HCT116 (cell line): ENCODE measurements at regions not wholly inside any gene's neighbourhood (a gene's known extent, or its start where the extent isn't known, plus 50 kb on each side); places are given as distances from the start of the nearest gene placed in this dataset.

ENCODE experiments used
- ATAC-seq: fragments of 200-7000 bp; cut with Tn5 transposase; 2 replicates; pipeline ENCODE4 v1.9.1; 2020; ENCODE audit warnings: mild to moderate bottlenecking, moderate library complexity
- BruUV-seq: library from RNA; stranded (reverse); fragments of 400-500 nt; replicated peaks from 2 replicates; lab custom pipeline; 2021; lab: Mats Ljungman, UMichigan
- CTCF ChIA-PET: fragments of 300-600 bp; sonication (Branson Sonifier 250); formaldehyde crosslinking; loops from one replicate; lab custom pipeline; 2021; ENCODE audit warnings: antibody characterized with exemption; lab: Charles Lee
- POLR2A ChIA-PET: fragments of 300-600, 350-600 bp; sonication (Branson Sonifier 250); formaldehyde crosslinking; loops from one replicate; lab custom pipeline; 2021; ENCODE audit warnings: antibody characterized with exemption; lab: Charles Lee
- RAD21 ChIA-PET, 2 experiments: fragments of 300-600 bp; sonication (Branson Sonifier 250); formaldehyde crosslinking; loops; one replicate each; lab custom pipeline; 2023; ENCODE audit warnings: low total read pairs in 2 of 2; ENCODE audit not compliant: uncharacterized antibody in 2 of 2, unreplicated experiment in 2 of 2, low non-redundant PET in 1 of 2; lab: Charles Lee
- DNase-seq: peaks from one replicate; pipeline ENCODE4 v3.0.0-alpha.2; 2010; ENCODE audit warnings: low read depth, low spot score
- H2AFZ ChIP-seq: fragments of 200-600 bp; shearing (Covaris generic), sonication (generic); 2 replicates; pipeline ENCODE4 v1.6.1; 2017; ENCODE audit warnings: low read depth, mixed run types, mixed read lengths, antibody characterized with exemption, low read length; ENCODE audit not compliant: poor library complexity, severe bottlenecking
- H3K27ac ChIP-seq: 2 replicates; pipeline ENCODE4 v1.5.1; 2012; ENCODE audit warnings: low read depth, low read length
- H3K27me3 ChIP-seq: fragments of 200-600 bp; sonication (generic); 2 replicates; pipeline ENCODE4 v1.6.1; 2016; ENCODE audit warnings: mixed run types, low read length, mixed read lengths; ENCODE audit not compliant: insufficient read depth
- H3K36me3 ChIP-seq, 2 experiments: fragments of 200-500 bp in 1 of 2; fragments of 200-600 bp in 1 of 2; sonication (Bioruptor generic) in 1 of 2; sonication (generic) in 1 of 2; 2 replicates each; pipeline versions ENCODE4 v1.5.1 to v1.6.1; 2014 to 2016; ENCODE audit warnings: low read length in 2 of 2, inconsistent platforms in 1 of 2, mixed read lengths in 1 of 2, mixed run types in 1 of 2; ENCODE audit not compliant: insufficient read depth in 2 of 2, control insufficient read depth in 1 of 2
- H3K4me1 ChIP-seq, 2 experiments: fragments of 200-600 bp in 1 of 2; sonication (generic) in 1 of 2; 2 replicates each; pipeline versions ENCODE4 v1.5.1 to v1.6.1; 2012 to 2017; ENCODE audit warnings: low read length in 2 of 2, inconsistent platforms in 1 of 2, mild to moderate bottlenecking in 1 of 2, mixed read lengths in 1 of 2, mixed run types in 1 of 2, moderate library complexity in 1 of 2; ENCODE audit not compliant: insufficient read depth in 2 of 2, control insufficient read depth in 1 of 2
- H3K4me2 ChIP-seq: fragments of 200-600 bp; sonication (generic); 2 replicates; pipeline ENCODE4 v1.6.1; 2017; ENCODE audit warnings: mixed run types, low read length, mixed read lengths
- H3K4me3 ChIP-seq, 2 experiments: fragments of 200-600 bp in 1 of 2; sonication (generic) in 1 of 2; replicated peaks in 1 of 2; 2 replicates each; pipeline ENCODE4 v1.5.1; 2011 to 2016; ENCODE audit warnings: low read length in 2 of 2, control low read depth in 1 of 2, low read depth in 1 of 2, mild to moderate bottlenecking in 1 of 2, mixed read lengths in 1 of 2, mixed run types in 1 of 2
- H3K79me2 ChIP-seq: fragments of 200-600 bp; sonication (generic); 2 replicates; pipeline ENCODE4 v1.6.1; 2017; ENCODE audit warnings: mild to moderate bottlenecking, mixed run types, low read length, moderate library complexity, mixed read lengths; ENCODE audit not compliant: insufficient read depth
- H3K9ac ChIP-seq: fragments of 200-600 bp; sonication (generic); 2 replicates; pipeline ENCODE4 v1.6.1; 2016; ENCODE audit warnings: low read length, mixed read lengths
- H3K9me2 ChIP-seq: fragments of 200-600 bp; sonication (generic), shearing (Covaris generic); 2 replicates; pipeline ENCODE4 v1.6.1; 2017; ENCODE audit warnings: mixed run types, mild to moderate bottlenecking, moderate library complexity; ENCODE audit not compliant: insufficient read depth
- H3K9me3 ChIP-seq, 2 experiments: fragments of 200-500 bp in 1 of 2; fragments of 200-600 bp in 1 of 2; sonication (Bioruptor generic) in 1 of 2; sonication (generic) in 1 of 2; 2 replicates each; pipeline ENCODE4 v1.6.1; 2014 to 2017; ENCODE audit warnings: low read length in 2 of 2, mixed read lengths in 2 of 2, inconsistent platforms in 1 of 2, low read depth in 1 of 2, mild to moderate bottlenecking in 1 of 2, mixed run types in 1 of 2, moderate library complexity in 1 of 2; ENCODE audit not compliant: control insufficient read depth in 1 of 2, insufficient read depth in 1 of 2
- H4K20me1 ChIP-seq: fragments of 200-600 bp; sonication (generic), shearing (Covaris generic); 2 replicates; pipeline ENCODE4 v1.6.1; 2017; ENCODE audit warnings: mixed run types, mild to moderate bottlenecking, moderate library complexity; ENCODE audit not compliant: insufficient read depth
- ATF3 ChIP-seq: IDR thresholded peaks from 2 replicates; pipeline ENCODE4 v1.6.1; 2012
- EGR1 ChIP-seq: IDR thresholded peaks from 2 replicates; pipeline ENCODE4 v1.6.1; 2012; ENCODE audit warnings: low read depth
- EZH2phosphoT487 ChIP-seq: fragments of 200-600 bp; IDR thresholded peaks from 2 replicates; pipeline ENCODE4 v1.6.1; 2018; ENCODE audit warnings: antibody characterized with exemption, borderline replicate concordance
- JUND ChIP-seq: IDR thresholded peaks from 2 replicates; pipeline ENCODE4 v1.6.1; 2012
- MAX ChIP-seq: IDR thresholded peaks from 2 replicates; pipeline ENCODE4 v1.6.1; 2012
- POLR2AphosphoS5 ChIP-seq: IDR thresholded peaks from 2 replicates; pipeline ENCODE4 v1.6.1; 2011; ENCODE audit warnings: mild to moderate bottlenecking, low read depth, low read length, moderate library complexity
- TCF7L2 ChIP-seq: IDR thresholded peaks from 2 replicates; pipeline ENCODE4 v1.7.0; 2011; ENCODE audit warnings: borderline replicate concordance, inconsistent platforms; ENCODE audit not compliant: insufficient read depth, insufficient read length; ENCODE audit errors: extremely low read depth
- ZNF274 ChIP-seq: fragments of 200-500 bp; sonication (Bioruptor generic); IDR thresholded peaks from 2 replicates; pipeline ENCODE4 v1.6.1; 2014; ENCODE audit warnings: mild to moderate bottlenecking, low read depth, low read length, inconsistent platforms
- intact Hi-C: fragments of 100-400 bp; cut with micrococcal nuclease; formaldehyde crosslinking; loops from 2 replicates; pipeline ENCODE4 v1.10.0; 2022

GRCh38 chr2:237230355-237230754 lies 144.7 kb downstream of the COPS8 start:
- Histone ChIP-seq H3K27me3 (no peaks in the 10 kb centered on the region), H3K36me3 (no peaks in the 10 kb centered on the region), H3K4me2 (no peak overlapping the region), H3K4me3 (no peak overlapping the region), H3K9ac (no peak overlapping the region), H2AFZ (no peak overlapping the region), H3K4me1 (peaks cover 0 to 11% of the 10 kb centered on the region in 2 experiments; a peak in 1 of 4 replicates), H4K20me1 (no peaks in the 10 kb centered on the region), H3K79me2 (no peaks in the 10 kb centered on the region), H3K9me3 (no peaks in the 10 kb centered on the region), H3K9me2 (no peaks in the 10 kb centered on the region), H3K27ac (no peak overlapping the region)
- intact Hi-C loops, result no loop called here
- DNase-seq (no peak), ATAC-seq (no peak)
- BruUV-seq, result no TSS peak
- ChIA-PET CTCF (no interaction called here), POLR2A (no interaction called here), RAD21 (no interaction called here)
- TF ChIP-seq MAX, result no peak
- TF ChIP-seq EZH2phosphoT487, result no peak
- no peak for TF ChIP-seq POLR2AphosphoS5
- TF ChIP-seq EGR1, result no peak
- TF ChIP-seq JUND, result no peak

- H2AFZ ChIP-seq, result no peak overlapping the region
- H3K9me3 ChIP-seq, result no peaks in the 10 kb centered on the region
- H3K4me3 ChIP-seq, result no peak overlapping the region
- no peak overlapping the region for H3K4me2 ChIP-seq
- H3K4me1 ChIP-seq, result peaks cover 0 to 11% of the 10 kb centered on the region in 2 experiments; a peak in 1 of 4 replicates
- POLR2A ChIA-PET, result no interaction called here
- DNase-seq, result no peak
- H3K36me3 ChIP-seq, result no peaks in the 10 kb centered on the region
- H4K20me1 ChIP-seq, result no peaks in the 10 kb centered on the region
- no TSS peak for BruUV-seq
- H3K9me2 ChIP-seq, result no peaks in the 10 kb centered on the region
- no peaks in the 10 kb centered on the region for H3K79me2 ChIP-seq
- RAD21 ChIA-PET, result no interaction called here
- H3K27ac ChIP-seq, result no peak overlapping the region
- H3K27me3 ChIP-seq, result no peaks in the 10 kb centered on the region
- intact Hi-C loops, result no loop called here
- TF ChIP-seq ZNF274 (no peak), POLR2AphosphoS5 (no peak), TCF7L2 (no peak), ATF3 (no peak)
- ATAC-seq, result no peak
- CTCF ChIA-PET, result no interaction called here
- H3K9ac ChIP-seq, result no peak overlapping the region
Measured at GRCh38 chr2:237231593-237231992, 145.9 kb downstream of the COPS8 start.
